Activated T-cell treated with anti-CD3 and anti-CD28 coated beads, Interleukin-2, amount 50 U/mL, for 24 hours (primary cell): ENCODE measurements at regions not wholly inside any gene's neighbourhood (a gene's known extent, or its start where the extent isn't known, plus 50 kb on each side); places are given as distances from the start of the nearest gene placed in this dataset.

Experiments
- DNase-seq: peaks from one replicate; pipeline ENCODE4 v3.0.0-alpha.2; 2020
- H3K27ac Mint-ChIP-seq: 2 replicates; pipeline ENCODE4 v1.8.0; 2020; ENCODE audit warnings: mild to moderate bottlenecking, mixed read lengths
- H3K27me3 Mint-ChIP-seq: 2 replicates; pipeline ENCODE4 v1.8.0; 2020; ENCODE audit warnings: mixed read lengths
- H3K36me3 Mint-ChIP-seq: 2 replicates; pipeline ENCODE4 v1.8.0; 2020; ENCODE audit warnings: low read depth, mixed read lengths
- H3K4me1 Mint-ChIP-seq: 2 replicates; pipeline ENCODE4 v1.8.0; 2020; ENCODE audit warnings: low read depth, mixed read lengths
- H3K4me3 Mint-ChIP-seq: 2 replicates; pipeline ENCODE4 v1.8.0; 2020; ENCODE audit warnings: mild to moderate bottlenecking, moderate library complexity, mixed read lengths
- H3K9me3 Mint-ChIP-seq: 2 replicates; pipeline ENCODE4 v1.8.0; 2020; ENCODE audit warnings: mixed read lengths

- DNase-seq, result no peak
- Mint-ChIP-seq H3K36me3 (no peaks in the 10 kb centered on the region), H3K27me3 (no peaks in the 10 kb centered on the region), H3K4me3 (no peak overlapping the region), H3K4me1 (no peaks in the 10 kb centered on the region), H3K27ac (no peak overlapping the region), H3K9me3 (no peaks in the 10 kb centered on the region)
These were observed 361.1 kb downstream of the GLRX3 start for GRCh38 chr10:130497056-130498010.

- Mint-ChIP-seq H3K4me3 (no peak overlapping the region), H3K4me1 (no peaks in the 10 kb centered on the region), H3K36me3 (no peaks in the 10 kb centered on the region), H3K27me3 (no peaks in the 10 kb centered on the region), H3K9me3 (no peaks in the 10 kb centered on the region), H3K27ac (no peak overlapping the region)
- no peak for DNase-seq
These were observed 361.9 kb downstream of the GLRX3 start for GRCh38 chr10:130498042-130498441.

- no peak overlapping the region for H3K27ac Mint-ChIP-seq
- no peaks in the 10 kb centered on the region for H3K4me1 Mint-ChIP-seq
- H3K4me3 Mint-ChIP-seq, result no peak overlapping the region
- no peaks in the 10 kb centered on the region for H3K9me3 Mint-ChIP-seq
- no peaks in the 10 kb centered on the region for H3K27me3 Mint-ChIP-seq
- DNase-seq, result no peak
- no peaks in the 10 kb centered on the region for H3K36me3 Mint-ChIP-seq
These were observed 362.7 kb downstream of the GLRX3 start for GRCh38 chr10:130498934-130499333.

- Mint-ChIP-seq H3K27ac (no peak overlapping the region), H3K4me1 (no peaks in the 10 kb centered on the region), H3K27me3 (no peaks in the 10 kb centered on the region), H3K9me3 (no peaks in the 10 kb centered on the region), H3K4me3 (no peak overlapping the region), H3K36me3 (no peaks in the 10 kb centered on the region)
- DNase-seq, result no peak
These were observed 363.4 kb downstream of the GLRX3 start for GRCh38 chr10:130499541-130499940.

- Mint-ChIP-seq H3K36me3 (no peaks in the 10 kb centered on the region), H3K9me3 (no peaks in the 10 kb centered on the region), H3K27ac (no peak overlapping the region), H3K4me1 (no peaks in the 10 kb centered on the region), H3K4me3 (no peak overlapping the region), H3K27me3 (no peaks in the 10 kb centered on the region)
- DNase-seq, result no peak
These were observed 364.2 kb downstream of the GLRX3 start for GRCh38 chr10:130500261-130501000.

GRCh38 chr10:130507461-130507860 is 371.3 kb downstream of the GLRX3 start:
- DNase-seq, result no peak
- Mint-ChIP-seq H3K36me3 (no peaks in the 10 kb centered on the region), H3K27ac (no peak overlapping the region), H3K9me3 (no peaks in the 10 kb centered on the region), H3K4me1 (no peaks in the 10 kb centered on the region), H3K27me3 (peaks cover 7% of the 10 kb centered on the region), H3K4me3 (no peak overlapping the region)

GRCh38 chr10:130509881-130510689 is 373.9 kb downstream of the GLRX3 start:
- no peak overlapping the region for H3K4me3 Mint-ChIP-seq
- peaks cover 7% of the 10 kb centered on the region for H3K27me3 Mint-ChIP-seq
- H3K36me3 Mint-ChIP-seq, result no peaks in the 10 kb centered on the region
- no peaks in the 10 kb centered on the region for H3K4me1 Mint-ChIP-seq
- no peaks in the 10 kb centered on the region for H3K9me3 Mint-ChIP-seq
- DNase-seq, result no peak
- no peak overlapping the region for H3K27ac Mint-ChIP-seq

- no peaks in the 10 kb centered on the region for H3K4me1 Mint-ChIP-seq
- DNase-seq, result no peak
These were observed 374.6 kb downstream of the GLRX3 start for GRCh38 chr10:130510755-130511154.

GRCh38 chr10:130511766-130512165 is 375.6 kb downstream of the GLRX3 start:
- DNase-seq, result no peak
- no peaks in the 10 kb centered on the region for H3K9me3 Mint-ChIP-seq
- peaks cover 7% of the 10 kb centered on the region for H3K27me3 Mint-ChIP-seq
- H3K36me3 Mint-ChIP-seq, result no peaks in the 10 kb centered on the region
- H3K27ac Mint-ChIP-seq, result no peak overlapping the region
- H3K4me3 Mint-ChIP-seq, result no peak overlapping the region
- no peaks in the 10 kb centered on the region for H3K4me1 Mint-ChIP-seq

More at GRCh38 chr10:130510755-130511154, 374.6 kb downstream of the GLRX3 start:
- H3K36me3 Mint-ChIP-seq, result no peaks in the 10 kb centered on the region
- H3K9me3 Mint-ChIP-seq, result no peaks in the 10 kb centered on the region
- no peak overlapping the region for H3K4me3 Mint-ChIP-seq
- no peak overlapping the region for H3K27ac Mint-ChIP-seq
- peaks cover 7% of the 10 kb centered on the region for H3K27me3 Mint-ChIP-seq

- H3K27ac Mint-ChIP-seq, result no peak overlapping the region
- peaks cover 7% of the 10 kb centered on the region for H3K27me3 Mint-ChIP-seq
- no peak overlapping the region for H3K4me3 Mint-ChIP-seq
- H3K4me1 Mint-ChIP-seq, result no peaks in the 10 kb centered on the region
- no peak for DNase-seq
- H3K36me3 Mint-ChIP-seq, result no peaks in the 10 kb centered on the region
- no peaks in the 10 kb centered on the region for H3K9me3 Mint-ChIP-seq
These were observed 376.7 kb downstream of the GLRX3 start for GRCh38 chr10:130512936-130513335.

- DNase-seq, result no peak
- no peaks in the 10 kb centered on the region for H3K4me1 Mint-ChIP-seq
These were observed 377.7 kb downstream of the GLRX3 start for GRCh38 chr10:130513686-130514476.

GRCh38 chr10:130515670-130516069 is 379.5 kb downstream of the GLRX3 start:
- no peak for DNase-seq
- Mint-ChIP-seq H3K27ac (no peak overlapping the region), H3K4me1 (no peaks in the 10 kb centered on the region), H3K27me3 (no peaks in the 10 kb centered on the region), H3K36me3 (no peaks in the 10 kb centered on the region), H3K4me3 (no peak overlapping the region), H3K9me3 (no peaks in the 10 kb centered on the region)

More at GRCh38 chr10:130513686-130514476, 377.7 kb downstream of the GLRX3 start:
- Mint-ChIP-seq H3K9me3 (no peaks in the 10 kb centered on the region), H3K27me3 (peaks cover 7% of the 10 kb centered on the region), H3K27ac (no peak overlapping the region), H3K4me3 (no peak overlapping the region), H3K36me3 (no peaks in the 10 kb centered on the region)

GRCh38 chr10:130516141-130516735 is 380.0 kb downstream of the GLRX3 start:
- H3K27me3 Mint-ChIP-seq, result no peaks in the 10 kb centered on the region
- no peaks in the 10 kb centered on the region for H3K4me1 Mint-ChIP-seq
- H3K36me3 Mint-ChIP-seq, result no peaks in the 10 kb centered on the region
- no peak overlapping the region for H3K4me3 Mint-ChIP-seq
- no peak for DNase-seq
- H3K9me3 Mint-ChIP-seq, result no peaks in the 10 kb centered on the region
- no peak overlapping the region for H3K27ac Mint-ChIP-seq
